GM23338 (cell line): ENCODE measurements at regions not wholly inside any gene's neighbourhood (a gene's known extent, or its start where the extent isn't known, plus 50 kb on each side); places are given as distances from the start of the nearest gene placed in this dataset.

Source experiments
- ATAC-seq: fragments of 200-7000 bp; cut with Tn5 transposase; 3 replicates; pipeline ENCODE4 v1.9.1; 2020
- DNase-seq: peaks from one replicate; pipeline ENCODE4 v3.0.0-alpha.2; 2015; ENCODE audit warnings: low spot score
- H2AFZ ChIP-seq: fragments of 200-600 bp; sonication (generic); 2 replicates; pipeline ENCODE4 v1.8.0; 2016; ENCODE audit warnings: antibody characterized with exemption, mild to moderate bottlenecking, moderate library complexity
- H3F3A ChIP-seq: fragments of 200-600 bp; sonication (generic); replicated peaks from 2 replicates; pipeline ENCODE4 v1.8.0; 2017; ENCODE audit warnings: antibody characterized with exemption, mixed run types, low read depth
- H3K27ac ChIP-seq: fragments of 200-600 bp; sonication (generic); 2 replicates; pipeline ENCODE4 v1.6.1; 2016; ENCODE audit warnings: low read depth
- H3K27me3 ChIP-seq: fragments of 200-600 bp; sonication (generic); 2 replicates; pipeline ENCODE4 v1.8.0; 2016; ENCODE audit warnings: mild to moderate bottlenecking, mixed run types, moderate library complexity; ENCODE audit not compliant: insufficient read depth
- H3K36me3 ChIP-seq: fragments of 200-600 bp; sonication (generic); 2 replicates; pipeline ENCODE4 v1.8.0; 2016; ENCODE audit warnings: mild to moderate bottlenecking; ENCODE audit not compliant: insufficient read depth
- H3K4me1 ChIP-seq: fragments of 200-600 bp; sonication (generic); 2 replicates; pipeline ENCODE4 v1.8.0; 2016; ENCODE audit warnings: mild to moderate bottlenecking, moderate library complexity; ENCODE audit not compliant: insufficient read depth
- H3K4me2 ChIP-seq: fragments of 200-600 bp; sonication (generic); 2 replicates; pipeline ENCODE4 v1.7.1; 2017; ENCODE audit warnings: mixed run types
- H3K4me3 ChIP-seq: fragments of 200-600 bp; sonication (generic); 2 replicates; pipeline ENCODE4 v1.6.1; 2016; ENCODE audit warnings: mixed run types
- H3K79me2 ChIP-seq: fragments of 200-600 bp; sonication (generic); replicated peaks from 2 replicates; pipeline ENCODE4 v1.8.0; 2017; ENCODE audit warnings: mild to moderate bottlenecking; ENCODE audit not compliant: insufficient read depth
- H3K9me2 ChIP-seq: fragments of 200-600 bp; sonication (generic); 2 replicates; pipeline ENCODE4 v1.8.0; 2017; ENCODE audit not compliant: insufficient read depth
- H4K20me1 ChIP-seq: fragments of 200-600 bp; sonication (generic); replicated peaks from 2 replicates; pipeline ENCODE4 v1.8.0; 2017; ENCODE audit warnings: mild to moderate bottlenecking; ENCODE audit not compliant: insufficient read depth
- H3K27ac Mint-ChIP-seq: 2 replicates; pipeline ENCODE4 v1.8.0; 2020; ENCODE audit warnings: inconsistent platforms, mild to moderate bottlenecking, moderate library complexity, mixed read lengths
- H3K27me3 Mint-ChIP-seq: 3 replicates; pipeline ENCODE4 v1.8.0; 2022; ENCODE audit warnings: low read depth, mild to moderate bottlenecking, moderate library complexity, mixed read lengths, inconsistent platforms; ENCODE audit not compliant: insufficient read depth, poor library complexity
- H3K36me3 Mint-ChIP-seq: 3 replicates; pipeline ENCODE4 v1.8.0; 2021; ENCODE audit warnings: low read depth, mild to moderate bottlenecking, inconsistent platforms, moderate library complexity, mixed read lengths
- H3K4me1 Mint-ChIP-seq: 3 replicates; pipeline ENCODE4 v1.8.0; 2020; ENCODE audit warnings: mild to moderate bottlenecking, inconsistent platforms, mixed read lengths
- H3K4me3 Mint-ChIP-seq: 3 replicates; pipeline ENCODE4 v1.8.0; 2021; ENCODE audit warnings: moderate library complexity, mild to moderate bottlenecking, inconsistent platforms, mixed read lengths
- H3K9me3 Mint-ChIP-seq: 3 replicates; pipeline ENCODE4 v1.8.0; 2020; ENCODE audit warnings: moderate library complexity, mild to moderate bottlenecking, inconsistent platforms, mixed read lengths
- CREB1 ChIP-seq: fragments of 250-450 bp; sonication (Bioruptor Pico); IDR thresholded peaks from 2 replicates; pipeline ENCODE4 v1.5.0; 2020; ENCODE audit warnings: low read depth, mild to moderate bottlenecking, moderate library complexity
- ETS1 ChIP-seq: IDR thresholded peaks from 2 replicates; pipeline ENCODE4 v1.6.1; 2016; ENCODE audit warnings: antibody characterized with exemption
- EZH2 ChIP-seq: fragments of 200-600 bp; sonication (generic); IDR thresholded peaks from one replicate; pipeline ENCODE4 v1.8.0; 2017; ENCODE audit warnings: antibody characterized with exemption, mild to moderate bottlenecking, low read depth; ENCODE audit not compliant: unreplicated experiment
- EZH2phosphoT487 ChIP-seq: fragments of 200-600 bp; sonication (generic); IDR thresholded peaks from one replicate; pipeline ENCODE4 v1.8.1; 2018; ENCODE audit warnings: antibody characterized with exemption; ENCODE audit not compliant: unreplicated experiment
- JUNB ChIP-seq: IDR thresholded peaks from one replicate; pipeline ENCODE4 v1.6.1; 2016; ENCODE audit warnings: antibody characterized with exemption; ENCODE audit not compliant: unreplicated experiment
- NANOG ChIP-seq: IDR thresholded peaks from 2 replicates; pipeline ENCODE4 v1.6.1; 2016; ENCODE audit warnings: antibody characterized with exemption, borderline replicate concordance
- POLR2AphosphoS5 ChIP-seq: IDR thresholded peaks from 2 replicates; pipeline ENCODE4 v1.6.1; 2016; ENCODE audit warnings: antibody characterized with exemption, low read depth
- STAT1 ChIP-seq: IDR thresholded peaks from one replicate; pipeline ENCODE4 v1.6.1; 2016; ENCODE audit warnings: antibody characterized with exemption; ENCODE audit not compliant: unreplicated experiment
- ZNF114 ChIP-seq: fragments of 250-450 bp; sonication (Bioruptor Pico); IDR thresholded peaks from 2 replicates; pipeline ENCODE4 v1.5.0; 2020; ENCODE audit warnings: mild to moderate bottlenecking, moderate library complexity
- ZNF331 ChIP-seq: fragments of 250-450 bp; sonication (Bioruptor Pico); IDR thresholded peaks from 2 replicates; pipeline ENCODE4 v1.5.0; 2020; ENCODE audit warnings: low read depth, mild to moderate bottlenecking, moderate library complexity
- ZNF462 ChIP-seq: fragments of 250-450 bp; sonication (Bioruptor Pico); IDR thresholded peaks from 2 replicates; pipeline ENCODE4 v1.5.0; 2020; ENCODE audit warnings: mild to moderate bottlenecking, moderate library complexity
- TF ChIP-seq, protein P1 (sequence below): IDR thresholded peaks from one replicate; pipeline ENCODE4 v1.6.1; 2018; ENCODE audit warnings: antibody characterized with exemption; ENCODE audit not compliant: unreplicated experiment
- TF ChIP-seq, protein P2 (sequence below), 2 experiments: fragments of 200-600 bp in 1 of 2; sonication (generic) in 1 of 2; conservative IDR thresholded peaks; 2 replicates each; pipeline versions ENCODE4 v1.5.1 to v1.6.1; 2016 to 2017; ENCODE audit warnings: antibody characterized with exemption in 2 of 2, low read depth in 2 of 2, mild to moderate bottlenecking in 2 of 2, moderate library complexity in 1 of 2

- Mint-ChIP-seq H3K36me3 (peaks cover 9% of the 10 kb centered on the region; the same call in 2 of the 3 replicates), H3K9me3 (peaks cover 79% of the 10 kb centered on the region), H3K27ac (no peak overlapping the region), H3K4me1 (no peaks in the 10 kb centered on the region), H3K4me3 (no peak overlapping the region), H3K27me3 (no peaks in the 10 kb centered on the region)
- ATAC-seq (no peak), DNase-seq (no peak)
- no peaks in the 10 kb centered on the region for H3K4me1 ChIP-seq
- no peaks in the 10 kb centered on the region for H3K27me3 ChIP-seq
- no peaks in the 10 kb centered on the region for H3F3A ChIP-seq
- no peaks in the 10 kb centered on the region for H3K9me2 ChIP-seq
- no peaks in the 10 kb centered on the region; the same call in 1 of the 2 replicates for H3K36me3 ChIP-seq
- H3K4me3 ChIP-seq = no peak overlapping the region
- H3K27ac ChIP-seq = no peak overlapping the region
- no peaks in the 10 kb centered on the region for H4K20me1 ChIP-seq
- TF ChIP-seq POLR2AphosphoS5 (no peak), ZNF462 (CRISPR knock-in tag) (no peak), NANOG (no peak), EZH2 (no peak), ZNF114 (CRISPR knock-in tag) (no peak), JUNB (no peak), STAT1 (no peak), CREB1 (no peak), ZNF331 (CRISPR knock-in tag) (no peak), EZH2phosphoT487 (no peak), ETS1 (no peak)
- TF ChIP-seq, protein P1, sequence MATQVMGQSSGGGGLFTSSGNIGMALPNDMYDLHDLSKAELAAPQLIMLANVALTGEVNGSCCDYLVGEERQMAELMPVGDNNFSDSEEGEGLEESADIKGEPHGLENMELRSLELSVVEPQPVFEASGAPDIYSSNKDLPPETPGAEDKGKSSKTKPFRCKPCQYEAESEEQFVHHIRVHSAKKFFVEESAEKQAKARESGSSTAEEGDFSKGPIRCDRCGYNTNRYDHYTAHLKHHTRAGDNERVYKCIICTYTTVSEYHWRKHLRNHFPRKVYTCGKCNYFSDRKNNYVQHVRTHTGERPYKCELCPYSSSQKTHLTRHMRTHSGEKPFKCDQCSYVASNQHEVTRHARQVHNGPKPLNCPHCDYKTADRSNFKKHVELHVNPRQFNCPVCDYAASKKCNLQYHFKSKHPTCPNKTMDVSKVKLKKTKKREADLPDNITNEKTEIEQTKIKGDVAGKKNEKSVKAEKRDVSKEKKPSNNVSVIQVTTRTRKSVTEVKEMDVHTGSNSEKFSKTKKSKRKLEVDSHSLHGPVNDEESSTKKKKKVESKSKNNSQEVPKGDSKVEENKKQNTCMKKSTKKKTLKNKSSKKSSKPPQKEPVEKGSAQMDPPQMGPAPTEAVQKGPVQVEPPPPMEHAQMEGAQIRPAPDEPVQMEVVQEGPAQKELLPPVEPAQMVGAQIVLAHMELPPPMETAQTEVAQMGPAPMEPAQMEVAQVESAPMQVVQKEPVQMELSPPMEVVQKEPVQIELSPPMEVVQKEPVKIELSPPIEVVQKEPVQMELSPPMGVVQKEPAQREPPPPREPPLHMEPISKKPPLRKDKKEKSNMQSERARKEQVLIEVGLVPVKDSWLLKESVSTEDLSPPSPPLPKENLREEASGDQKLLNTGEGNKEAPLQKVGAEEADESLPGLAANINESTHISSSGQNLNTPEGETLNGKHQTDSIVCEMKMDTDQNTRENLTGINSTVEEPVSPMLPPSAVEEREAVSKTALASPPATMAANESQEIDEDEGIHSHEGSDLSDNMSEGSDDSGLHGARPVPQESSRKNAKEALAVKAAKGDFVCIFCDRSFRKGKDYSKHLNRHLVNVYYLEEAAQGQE = no peak
- TF ChIP-seq, protein P2, sequence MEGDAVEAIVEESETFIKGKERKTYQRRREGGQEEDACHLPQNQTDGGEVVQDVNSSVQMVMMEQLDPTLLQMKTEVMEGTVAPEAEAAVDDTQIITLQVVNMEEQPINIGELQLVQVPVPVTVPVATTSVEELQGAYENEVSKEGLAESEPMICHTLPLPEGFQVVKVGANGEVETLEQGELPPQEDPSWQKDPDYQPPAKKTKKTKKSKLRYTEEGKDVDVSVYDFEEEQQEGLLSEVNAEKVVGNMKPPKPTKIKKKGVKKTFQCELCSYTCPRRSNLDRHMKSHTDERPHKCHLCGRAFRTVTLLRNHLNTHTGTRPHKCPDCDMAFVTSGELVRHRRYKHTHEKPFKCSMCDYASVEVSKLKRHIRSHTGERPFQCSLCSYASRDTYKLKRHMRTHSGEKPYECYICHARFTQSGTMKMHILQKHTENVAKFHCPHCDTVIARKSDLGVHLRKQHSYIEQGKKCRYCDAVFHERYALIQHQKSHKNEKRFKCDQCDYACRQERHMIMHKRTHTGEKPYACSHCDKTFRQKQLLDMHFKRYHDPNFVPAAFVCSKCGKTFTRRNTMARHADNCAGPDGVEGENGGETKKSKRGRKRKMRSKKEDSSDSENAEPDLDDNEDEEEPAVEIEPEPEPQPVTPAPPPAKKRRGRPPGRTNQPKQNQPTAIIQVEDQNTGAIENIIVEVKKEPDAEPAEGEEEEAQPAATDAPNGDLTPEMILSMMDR (conservative IDR thresholded peaks at IDR 0.05; ENCODE audit: low read depth in 2 of 2) = no peak
- no peak overlapping the region for H3K4me2 ChIP-seq
- no peak overlapping the region for H2AFZ ChIP-seq
- no peaks in the 10 kb centered on the region for H3K79me2 ChIP-seq
Observed at GRCh38 chr9:102205251-102205650, 466.8 kb upstream of the GRIN3A start.
